Esophagus muscularis mucosa (tissue), 4 donors: ENCODE measurements at regions not wholly inside any gene's neighbourhood (a gene's known extent, or its start where the extent isn't known, plus 50 kb on each side); places are given as distances from the start of the nearest gene placed in this dataset.

Source experiments
- CTCF ChIP-seq, 3 experiments: fragments of 200-600 bp in 2 of 3; fragments of 450-650 bp in 1 of 3; sonication (generic) in 2 of 3; IDR thresholded peaks; one replicate each; pipeline ENCODE4 v1.5.1; 2017 to 2019; ENCODE audit warnings: antibody characterized with exemption in 3 of 3, mild to moderate bottlenecking in 2 of 3, moderate library complexity in 1 of 3
- EP300 ChIP-seq: sonication (generic); formaldehyde crosslinking; IDR thresholded peaks from one replicate; pipeline ENCODE4 v1.6.1; 2017; ENCODE audit warnings: antibody characterized with exemption
- POLR2A ChIP-seq: fragments of 450-650 bp; IDR thresholded peaks from one replicate; pipeline ENCODE4 v1.6.1; 2017; ENCODE audit warnings: antibody characterized with exemption, moderate library complexity, mild to moderate bottlenecking, low read depth
- POLR2AphosphoS5 ChIP-seq, 2 donors: sonication (generic); formaldehyde crosslinking; IDR thresholded peaks; one replicate each; pipeline ENCODE4 v1.6.1; 2017; ENCODE audit warnings: antibody characterized with exemption in 2 of 2

GRCh38 chr5:21244982-21245381, 1257.0 kb upstream of the CDH18 start:
- no peak for TF ChIP-seq POLR2A
- no peak for TF ChIP-seq CTCF (IDR thresholded peaks at IDR 0.05)
- no peak for TF ChIP-seq POLR2AphosphoS5 (IDR thresholded peaks at IDR 0.05)
- TF ChIP-seq EP300, result no peak
